ENCODE measurements at regions not wholly inside any gene's neighbourhood (a gene's known extent, or its start where the extent isn't known, plus 50 kb on each side); places are given as distances from the start of the nearest gene placed in this dataset.

DNA sequence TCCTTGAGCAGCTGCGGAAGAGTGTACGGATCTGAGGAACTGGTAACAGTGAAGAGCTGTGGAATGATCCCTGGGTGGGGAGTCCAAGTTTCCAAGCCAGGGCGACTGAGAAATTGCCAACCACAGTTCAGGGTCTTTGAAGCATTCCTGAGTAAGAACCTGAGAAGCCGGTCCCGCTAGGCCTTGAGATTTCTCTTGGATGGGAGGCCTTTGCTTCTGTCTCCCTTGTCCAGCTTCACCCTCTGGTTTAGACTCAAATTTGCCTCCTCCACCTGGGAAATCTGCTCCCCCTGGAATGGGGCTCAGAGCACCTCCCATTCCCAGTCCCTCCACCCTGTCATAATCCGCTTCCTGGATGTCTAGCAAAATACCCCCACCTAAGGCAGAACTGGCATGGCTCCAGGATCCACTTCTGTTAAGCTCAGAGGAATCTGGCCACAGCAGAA lies 127.7 kb upstream of the DLG1 start:
- Histone ChIP-seq H3K36me3 (replicated peaks; ENCODE audit: low read depth, low read length) (no peaks in the 10 kb centered on the region), H3K27ac (ENCODE audit: low read length) (no peak overlapping the region), H4K20me1 (ENCODE audit: insufficient read depth, low read length) (no peaks in the 10 kb centered on the region), H3K9ac (ENCODE audit: low read length) (no peak overlapping the region), H3K4me2 (ENCODE audit: low read length) (no peak overlapping the region), H3K4me3 (ENCODE audit: low read length) (no peak overlapping the region), H3K9me3 (ENCODE audit: insufficient read depth, low read length) (no peaks in the 10 kb centered on the region), H3K4me1 (ENCODE audit: low read length) (no peaks in the 10 kb centered on the region; the same call in 1 of the 2 replicates), H3K27me3 (ENCODE audit: low read depth, low read length) (peaks cover 35% of the 10 kb centered on the region), H2AFZ (ENCODE audit: low read depth, low read length) (no peak overlapping the region), H3K79me2 (ENCODE audit: low read length) (no peaks in the 10 kb centered on the region)
- no peak for TF ChIP-seq CTCF (IDR thresholded peaks at IDR 0.05; ENCODE audit: low read depth, low read length)
- no peak for TF ChIP-seq EZH2phosphoT487 (IDR thresholded peaks at IDR 0.05; ENCODE audit: low read depth)

DNA sequence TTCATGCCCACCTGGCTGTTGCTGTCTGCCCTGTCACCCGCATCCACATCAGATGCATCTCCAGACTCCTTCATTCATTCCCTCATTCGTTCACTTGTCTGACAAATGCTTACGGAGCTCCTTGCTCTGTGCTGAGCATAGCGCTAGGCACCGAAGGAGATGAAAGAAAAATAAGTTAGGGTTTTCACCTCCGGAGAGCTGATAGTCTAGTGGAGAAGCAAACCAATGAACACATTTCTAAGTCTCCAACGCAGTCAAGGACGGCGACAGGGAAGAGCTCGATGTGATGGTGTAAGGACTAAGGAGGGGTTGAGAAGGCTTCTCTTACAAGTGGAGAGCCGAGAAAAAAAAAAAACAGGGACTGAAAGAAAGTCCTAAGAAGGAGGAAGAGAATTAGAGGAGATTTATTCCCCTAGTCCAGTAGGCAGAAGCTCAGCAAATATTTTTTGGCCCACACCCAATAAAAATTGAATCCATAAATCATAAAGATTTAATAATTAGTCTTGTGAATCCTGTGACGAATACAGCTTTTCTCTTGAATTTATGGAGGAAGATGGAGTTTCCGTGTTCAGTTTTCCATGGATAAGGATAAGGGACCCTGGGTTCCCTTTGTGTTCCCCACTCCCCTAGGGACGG lies 127.2 kb upstream of the DLG1 start:
- Histone ChIP-seq H3K27me3 (ENCODE audit: low read depth, low read length) (peaks cover 29% of the 10 kb centered on the region), H3K27ac (ENCODE audit: low read length) (no peak overlapping the region), H4K20me1 (ENCODE audit: insufficient read depth, low read length) (no peaks in the 10 kb centered on the region), H3K36me3 (replicated peaks; ENCODE audit: low read depth, low read length) (no peaks in the 10 kb centered on the region), H3K4me1 (ENCODE audit: low read length) (no peaks in the 10 kb centered on the region), H3K79me2 (ENCODE audit: low read length) (no peaks in the 10 kb centered on the region), H3K4me3 (ENCODE audit: low read length) (no peak overlapping the region), H3K9me3 (ENCODE audit: insufficient read depth, low read length) (no peaks in the 10 kb centered on the region), H3K4me2 (ENCODE audit: low read length) (no peak overlapping the region), H2AFZ (ENCODE audit: low read depth, low read length) (no peak overlapping the region), H3K9ac (ENCODE audit: low read length) (no peak overlapping the region)
- TF ChIP-seq CTCF (IDR thresholded peaks at IDR 0.05; ENCODE audit: low read depth, low read length), result no peak
- no peak for TF ChIP-seq EZH2phosphoT487 (IDR thresholded peaks at IDR 0.05; ENCODE audit: low read depth)

DNA sequence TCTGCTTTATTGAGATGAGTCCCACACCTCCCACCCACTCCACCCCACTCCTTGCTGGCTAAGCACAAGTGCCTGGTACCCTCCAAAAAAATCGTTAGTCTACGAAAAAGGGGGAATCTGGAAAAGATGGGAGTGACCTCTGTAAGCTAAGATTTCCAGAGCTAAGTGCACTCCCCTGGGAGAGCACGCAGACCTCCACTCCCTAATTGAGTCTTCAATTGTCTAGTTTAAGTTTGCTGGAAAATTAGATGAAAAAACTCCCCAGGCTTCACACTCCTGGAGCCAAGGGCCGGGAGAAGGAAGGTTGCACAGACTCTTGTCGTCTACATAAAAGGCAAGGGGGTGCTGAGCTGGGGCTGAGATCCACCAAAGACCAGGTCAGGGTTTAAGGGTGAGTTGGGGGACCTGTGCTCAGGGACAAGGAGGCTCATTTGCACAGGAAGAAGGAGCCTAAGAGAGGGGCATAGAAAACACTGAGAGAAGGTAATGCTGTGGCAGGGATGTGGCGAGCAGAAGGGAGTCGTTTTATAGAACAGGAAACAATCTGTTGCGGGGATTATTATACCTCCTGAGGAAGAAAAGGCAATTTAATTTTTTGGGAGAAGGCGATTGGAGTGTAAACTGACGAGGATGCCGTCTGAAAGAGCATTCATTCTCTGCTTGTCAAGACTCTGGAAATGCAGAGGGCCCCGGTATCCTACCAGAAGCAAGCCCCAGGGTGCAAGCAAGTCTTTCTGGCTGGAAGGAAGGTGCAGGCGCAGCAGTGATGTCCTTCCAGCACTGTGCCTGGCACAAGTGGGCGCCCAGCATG lies 126.5 kb upstream of the DLG1 start:
- H3K4me1 ChIP-seq (ENCODE audit: low read length), result no peaks in the 10 kb centered on the region
- H3K9me3 ChIP-seq (ENCODE audit: insufficient read depth, low read length), result no peaks in the 10 kb centered on the region
- no peak overlapping the region for H3K4me2 ChIP-seq (ENCODE audit: low read length)
- H2AFZ ChIP-seq (ENCODE audit: low read depth, low read length), result no peak overlapping the region
- TF ChIP-seq EZH2phosphoT487 (IDR thresholded peaks at IDR 0.05; ENCODE audit: low read depth) (no peak), CTCF (IDR thresholded peaks at IDR 0.05; ENCODE audit: low read depth, low read length) (no peak)
- no peak overlapping the region for H3K27ac ChIP-seq (ENCODE audit: low read length)
- H3K27me3 ChIP-seq (ENCODE audit: low read depth, low read length), result peaks cover 25% of the 10 kb centered on the region
- no peaks in the 10 kb centered on the region for H3K79me2 ChIP-seq (ENCODE audit: low read length)
- no peaks in the 10 kb centered on the region for H4K20me1 ChIP-seq (ENCODE audit: insufficient read depth, low read length)
- H3K9ac ChIP-seq (ENCODE audit: low read length), result no peak overlapping the region
- no peaks in the 10 kb centered on the region for H3K36me3 ChIP-seq (replicated peaks; ENCODE audit: low read depth, low read length)
- no peak overlapping the region for H3K4me3 ChIP-seq (ENCODE audit: low read length)

GRCh38 chr3:197424266-197424665 lies 125.9 kb upstream of the DLG1 start:
- no peaks in the 10 kb centered on the region for H3K36me3 ChIP-seq (replicated peaks; ENCODE audit: low read depth, low read length)
- no peaks in the 10 kb centered on the region for H3K79me2 ChIP-seq (ENCODE audit: low read length)
- no peaks in the 10 kb centered on the region for H4K20me1 ChIP-seq (ENCODE audit: insufficient read depth, low read length)
- H3K9me3 ChIP-seq (ENCODE audit: insufficient read depth, low read length), result no peaks in the 10 kb centered on the region
- H3K4me2 ChIP-seq (ENCODE audit: low read length), result no peak overlapping the region
- no peaks in the 10 kb centered on the region for H3K4me1 ChIP-seq (ENCODE audit: low read length)
- H3K27ac ChIP-seq (ENCODE audit: low read length), result no peak overlapping the region
- no peak overlapping the region for H2AFZ ChIP-seq (ENCODE audit: low read depth, low read length)
- TF ChIP-seq CTCF (IDR thresholded peaks at IDR 0.05; ENCODE audit: low read depth, low read length), result no peak
- no peak for TF ChIP-seq EZH2phosphoT487 (IDR thresholded peaks at IDR 0.05; ENCODE audit: low read depth)
- H3K27me3 ChIP-seq (ENCODE audit: low read depth, low read length), result peaks cover 26% of the 10 kb centered on the region
- H3K4me3 ChIP-seq (ENCODE audit: low read length), result no peak overlapping the region
- H3K9ac ChIP-seq (ENCODE audit: low read length), result no peak overlapping the region
